ENCODE measurements at regions not wholly inside any gene's neighbourhood (a gene's known extent, or its start where the extent isn't known, plus 50 kb on each side); places are given as distances from the start of the nearest gene placed in this dataset.

DNA sequence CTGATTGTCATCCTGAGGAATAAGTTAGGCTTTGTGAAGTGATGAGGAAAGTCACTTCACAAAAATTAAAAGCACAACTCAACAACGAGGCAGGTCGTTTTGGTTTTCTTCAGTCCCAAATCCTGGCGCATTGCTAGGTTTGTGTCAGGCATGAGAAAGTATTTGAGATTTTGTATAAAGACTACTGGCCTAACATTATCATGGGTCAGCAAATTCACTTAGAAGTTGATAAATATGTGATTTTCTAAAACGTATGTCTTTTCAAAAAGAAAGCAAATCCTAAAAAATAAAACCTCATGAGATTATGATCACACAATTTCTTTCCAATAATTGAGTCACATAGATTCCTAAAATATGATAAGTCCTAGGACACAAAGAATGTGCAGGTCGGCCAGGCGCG is 395.8 kb upstream of the RORA start:
- Histone ChIP-seq H3K27ac (no peak overlapping the region), H3K36me3 (no peaks in the 10 kb centered on the region), H3K27me3 (ENCODE audit: insufficient read depth, low read depth, severe bottlenecking) (no peaks in the 10 kb centered on the region), H3K9me3 (ENCODE audit: severe bottlenecking) (no peaks in the 10 kb centered on the region), H3K4me3 (ENCODE audit: low read depth, low read length) (no peak overlapping the region)
- DNase-seq: no peak
- TF ChIP-seq, protein P1, sequence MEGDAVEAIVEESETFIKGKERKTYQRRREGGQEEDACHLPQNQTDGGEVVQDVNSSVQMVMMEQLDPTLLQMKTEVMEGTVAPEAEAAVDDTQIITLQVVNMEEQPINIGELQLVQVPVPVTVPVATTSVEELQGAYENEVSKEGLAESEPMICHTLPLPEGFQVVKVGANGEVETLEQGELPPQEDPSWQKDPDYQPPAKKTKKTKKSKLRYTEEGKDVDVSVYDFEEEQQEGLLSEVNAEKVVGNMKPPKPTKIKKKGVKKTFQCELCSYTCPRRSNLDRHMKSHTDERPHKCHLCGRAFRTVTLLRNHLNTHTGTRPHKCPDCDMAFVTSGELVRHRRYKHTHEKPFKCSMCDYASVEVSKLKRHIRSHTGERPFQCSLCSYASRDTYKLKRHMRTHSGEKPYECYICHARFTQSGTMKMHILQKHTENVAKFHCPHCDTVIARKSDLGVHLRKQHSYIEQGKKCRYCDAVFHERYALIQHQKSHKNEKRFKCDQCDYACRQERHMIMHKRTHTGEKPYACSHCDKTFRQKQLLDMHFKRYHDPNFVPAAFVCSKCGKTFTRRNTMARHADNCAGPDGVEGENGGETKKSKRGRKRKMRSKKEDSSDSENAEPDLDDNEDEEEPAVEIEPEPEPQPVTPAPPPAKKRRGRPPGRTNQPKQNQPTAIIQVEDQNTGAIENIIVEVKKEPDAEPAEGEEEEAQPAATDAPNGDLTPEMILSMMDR (IDR thresholded peaks at IDR 0.05; ENCODE audit: low read depth, low read length): no peak

DNA sequence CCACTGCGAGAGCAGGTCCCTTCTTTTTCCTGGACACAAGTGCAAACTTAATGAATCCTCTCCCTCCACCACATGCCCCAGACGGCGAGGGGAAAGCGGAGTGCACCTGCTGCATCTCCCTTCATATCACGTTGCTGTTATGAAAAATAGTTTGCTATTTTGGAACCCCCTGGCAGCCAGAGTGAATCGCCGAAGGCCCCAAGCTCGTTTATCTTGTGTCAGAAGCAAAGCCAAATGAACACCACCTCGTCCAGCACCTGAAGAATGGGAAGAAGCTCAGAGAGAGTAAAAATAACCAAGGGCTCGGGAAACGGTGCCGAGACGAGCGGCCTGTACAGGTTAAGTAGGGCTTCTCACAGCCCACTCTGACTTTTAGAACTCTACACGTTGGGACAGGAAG is 394.6 kb upstream of the RORA start:
- Histone ChIP-seq H3K27ac (no peak overlapping the region), H3K36me3 (no peaks in the 10 kb centered on the region), H3K4me3 (ENCODE audit: low read depth, low read length) (no peak overlapping the region), H3K27me3 (ENCODE audit: insufficient read depth, low read depth, severe bottlenecking) (no peaks in the 10 kb centered on the region), H3K9me3 (ENCODE audit: severe bottlenecking) (no peaks in the 10 kb centered on the region)
- no peak for DNase-seq
- TF ChIP-seq, protein P1 (IDR thresholded peaks at IDR 0.05; ENCODE audit: low read depth, low read length): no peak

DNA sequence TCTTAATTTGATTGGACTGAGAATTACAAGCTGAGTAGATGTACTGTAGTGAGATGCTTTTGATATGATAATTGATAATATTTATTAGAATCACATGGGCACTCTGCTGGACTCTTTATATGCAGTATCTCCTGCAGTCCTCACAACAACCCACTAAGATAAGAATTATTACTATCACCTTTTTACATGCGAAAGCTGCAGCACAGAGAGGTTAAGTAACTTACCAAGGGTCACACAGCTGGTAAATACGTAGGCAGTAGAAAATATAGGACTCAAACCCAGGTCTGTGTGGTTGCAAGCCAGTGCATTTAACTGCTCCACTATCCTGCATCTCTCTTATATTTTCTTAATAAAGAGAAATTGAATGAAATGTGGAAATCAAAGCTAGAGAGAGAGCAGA is 392.8 kb upstream of the RORA start:
- H3K4me3 ChIP-seq (ENCODE audit: low read depth, low read length): no peak overlapping the region
- no peaks in the 10 kb centered on the region for H3K36me3 ChIP-seq
- no peaks in the 10 kb centered on the region for H3K9me3 ChIP-seq (ENCODE audit: severe bottlenecking)
- H3K27me3 ChIP-seq (ENCODE audit: insufficient read depth, low read depth, severe bottlenecking): no peaks in the 10 kb centered on the region
- DNase-seq: no peak
- TF ChIP-seq, protein P1 (IDR thresholded peaks at IDR 0.05; ENCODE audit: low read depth, low read length): no peak
- no peak overlapping the region for H3K27ac ChIP-seq

DNA sequence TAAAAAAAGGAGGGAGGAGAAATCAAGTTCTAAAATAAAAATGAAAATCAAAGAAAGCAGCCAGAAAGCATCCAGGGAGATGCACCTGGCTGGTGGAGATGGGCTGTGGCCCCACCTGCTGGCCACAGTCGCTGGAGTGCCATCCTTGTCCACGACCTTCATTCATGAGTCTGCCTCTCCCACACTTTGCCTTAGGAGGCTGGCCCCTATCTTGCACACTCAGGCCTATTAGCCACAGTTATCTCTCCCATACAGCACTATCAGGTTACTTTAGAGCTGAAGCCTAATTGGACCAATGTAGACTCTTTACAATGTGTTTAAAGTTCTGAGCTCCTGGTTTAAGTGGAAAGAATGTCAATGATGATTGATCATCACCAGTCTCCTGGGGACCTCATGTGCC is 392.0 kb upstream of the RORA start:
- Histone ChIP-seq H3K27ac (no peak overlapping the region), H3K9me3 (ENCODE audit: severe bottlenecking) (no peaks in the 10 kb centered on the region), H3K36me3 (no peaks in the 10 kb centered on the region), H3K27me3 (ENCODE audit: insufficient read depth, low read depth, severe bottlenecking) (no peaks in the 10 kb centered on the region), H3K4me3 (ENCODE audit: low read depth, low read length) (no peak overlapping the region)
- DNase-seq: peak; percentile 70
- TF ChIP-seq, protein P1 (IDR thresholded peaks at IDR 0.05; ENCODE audit: low read depth, low read length): peak; percentile 94

DNA sequence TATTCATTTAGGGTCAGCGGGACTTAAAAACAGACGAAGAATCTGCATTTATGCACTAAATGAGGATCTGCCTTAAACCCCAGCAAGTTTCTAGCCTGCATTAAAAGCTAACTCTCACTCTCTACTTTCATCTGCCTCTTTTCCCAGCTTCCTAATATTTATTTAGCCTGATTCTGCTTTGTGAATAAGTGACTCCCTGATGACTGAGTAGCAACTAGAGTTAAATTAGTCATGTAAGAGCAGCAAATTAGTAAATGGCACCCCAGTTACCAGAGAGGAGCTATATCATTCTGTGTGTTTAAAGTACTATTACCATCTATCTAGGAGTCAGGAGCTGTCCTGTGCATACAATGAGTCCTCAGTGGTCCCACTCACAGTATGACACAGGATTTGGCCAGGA is 391.0 kb upstream of the RORA start:
- Histone ChIP-seq H3K4me3 (ENCODE audit: low read depth, low read length) (no peak overlapping the region), H3K36me3 (no peaks in the 10 kb centered on the region), H3K27ac (no peak overlapping the region), H3K9me3 (ENCODE audit: severe bottlenecking) (no peaks in the 10 kb centered on the region), H3K27me3 (ENCODE audit: insufficient read depth, low read depth, severe bottlenecking) (no peaks in the 10 kb centered on the region)
- TF ChIP-seq, protein P1 (IDR thresholded peaks at IDR 0.05; ENCODE audit: low read depth, low read length): no peak
- no peak for DNase-seq

DNA sequence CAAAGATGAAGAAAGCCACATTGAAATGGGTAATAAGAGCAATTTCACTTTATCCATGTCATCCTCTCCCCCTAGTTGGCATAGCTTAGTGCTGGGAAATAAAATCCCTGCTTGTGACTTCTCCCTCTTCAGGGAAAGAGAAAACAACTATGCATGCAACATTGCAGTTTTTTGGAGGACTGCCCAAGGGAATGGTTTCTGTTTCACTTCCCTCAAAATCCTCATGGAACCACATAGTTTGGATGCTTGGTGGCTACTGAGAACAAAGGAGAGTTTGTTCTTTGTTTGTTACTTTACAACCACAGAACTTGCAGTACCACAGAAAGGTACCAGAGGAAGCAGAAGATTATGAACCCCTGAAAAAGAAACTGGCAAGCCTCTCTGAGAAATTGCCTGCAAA is 384.6 kb upstream of the RORA start:
- Histone ChIP-seq H3K4me3 (ENCODE audit: low read depth, low read length) (no peak overlapping the region), H3K9me3 (ENCODE audit: severe bottlenecking) (peaks cover 2% of the 10 kb centered on the region)
- TF ChIP-seq, protein P1 (IDR thresholded peaks at IDR 0.05; ENCODE audit: low read depth, low read length): no peak

More for the DNA sequence above, 384.6 kb upstream of the RORA start:
- Histone ChIP-seq H3K36me3 (no peaks in the 10 kb centered on the region), H3K27ac (no peak overlapping the region), H3K27me3 (ENCODE audit: insufficient read depth, low read depth, severe bottlenecking) (no peaks in the 10 kb centered on the region)
- no peak for DNase-seq

Measured in WERI-Rb-1 (cell line).